Brain microvascular endothelial cell (primary cell): ENCODE measurements at regions not wholly inside any gene's neighbourhood (a gene's known extent, or its start where the extent isn't known, plus 50 kb on each side); places are given as distances from the start of the nearest gene placed in this dataset.

Experiments
- DNase-seq: peaks from one replicate; pipeline ENCODE4 v3.0.0-alpha.2; 2020
- H3K27ac ChIP-seq: fragments of 250-450 bp; sonication (Bioruptor Pico); 2 replicates; pipeline ENCODE4 v1.5.1; 2020; ENCODE audit warnings: mild to moderate bottlenecking, moderate library complexity
- H3K27me3 ChIP-seq: fragments of 250-450 bp; sonication (Bioruptor Pico); replicated peaks from 2 replicates; pipeline ENCODE4 v1.5.1; 2020; ENCODE audit warnings: mild to moderate bottlenecking
- H3K36me3 ChIP-seq: fragments of 250-450 bp; sonication (Bioruptor Pico); replicated peaks from 2 replicates; pipeline ENCODE4 v1.5.1; 2020; ENCODE audit warnings: mild to moderate bottlenecking
- H3K4me3 ChIP-seq: 2 replicates; pipeline ENCODE4 v1.5.1; 2011; ENCODE audit warnings: low read depth, mild to moderate bottlenecking, control low read depth, low read length, moderate library complexity
- CTCF ChIP-seq: IDR thresholded peaks from 2 replicates; pipeline ENCODE4 v1.5.1; 2011; ENCODE audit warnings: low read depth, mild to moderate bottlenecking, moderate library complexity, low read length, control low read depth, inconsistent platforms; ENCODE audit errors: missing control alignments
- in situ Hi-C: cut with HindIII; loops from 2 replicates; pipeline ENCODE4 v1.10.0; 2017; ENCODE audit warnings: low sequenced_read_pairs, low pct_ligation_motif_present

DNA sequence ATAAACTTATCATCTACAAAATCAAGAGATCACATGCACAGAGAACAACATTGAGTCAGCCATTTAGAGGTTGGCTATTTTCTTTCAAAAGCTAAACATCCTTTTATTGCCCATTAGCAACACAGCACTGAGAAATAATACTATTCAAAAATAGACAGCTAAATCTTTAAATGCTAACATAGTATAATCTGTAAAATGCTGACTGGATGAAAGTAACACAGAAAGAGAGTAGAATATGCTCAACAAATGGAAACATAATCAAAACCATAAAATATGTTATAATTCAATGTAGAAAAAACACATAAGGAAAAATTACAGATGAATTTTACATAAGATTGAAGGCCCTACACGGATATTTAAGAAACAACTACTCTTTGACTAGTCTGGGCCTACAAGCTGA, 56.5 kb upstream of the COL3A1 start:
- no peak for TF ChIP-seq CTCF

DNA sequence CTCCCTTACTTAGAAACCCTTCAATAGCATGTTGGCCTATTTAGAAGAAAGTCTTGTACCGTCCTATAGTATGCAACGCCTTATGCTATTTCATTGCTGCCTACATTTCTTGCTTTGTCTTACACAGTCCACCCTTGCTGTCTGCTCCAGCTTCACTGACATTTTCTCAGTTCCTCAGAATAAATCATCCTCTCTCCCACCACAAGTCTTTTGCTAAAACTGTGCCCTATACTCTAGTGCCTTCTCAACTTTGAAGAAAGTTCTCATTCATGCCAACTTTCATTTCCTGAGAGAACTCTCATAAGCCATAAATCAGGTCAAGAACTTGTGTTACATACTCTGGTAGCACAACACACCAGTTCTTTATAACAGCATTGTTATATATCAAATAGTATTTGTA, 54.3 kb upstream of the COL3A1 start:
- DNase-seq: no peak
- H3K27me3 ChIP-seq: no peaks in the 10 kb centered on the region
- no peak overlapping the region for H3K27ac ChIP-seq
- H3K36me3 ChIP-seq: no peaks in the 10 kb centered on the region
- no peak for TF ChIP-seq CTCF
- in situ Hi-C loops: no loop called here
- no peak overlapping the region for H3K4me3 ChIP-seq

More for the DNA sequence above, 56.5 kb upstream of the COL3A1 start:
- Histone ChIP-seq H3K4me3 (no peak overlapping the region), H3K27me3 (no peaks in the 10 kb centered on the region), H3K36me3 (no peaks in the 10 kb centered on the region), H3K27ac (no peak overlapping the region)
- DNase-seq: no peak
- in situ Hi-C loops: no loop called here

DNA sequence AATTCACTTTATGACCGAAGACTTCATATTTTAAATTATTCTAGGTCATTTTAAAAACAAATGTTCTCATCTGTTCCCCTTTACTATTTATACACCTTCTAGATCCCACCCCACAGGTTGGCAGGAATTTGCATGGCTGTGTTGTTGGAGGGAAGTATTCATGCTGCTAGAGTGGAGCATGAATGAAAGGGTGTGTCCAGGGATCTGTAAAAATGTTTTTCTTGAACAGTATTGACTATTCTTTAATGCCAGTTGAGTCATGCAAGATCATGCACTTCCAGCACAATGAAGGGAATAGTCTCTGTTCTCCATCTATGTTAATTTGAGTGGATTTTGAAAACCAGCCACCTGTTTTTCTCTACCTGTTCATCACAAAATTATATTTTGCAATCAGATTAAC, 52.0 kb upstream of the COL3A1 start:
- H3K36me3 ChIP-seq: no peaks in the 10 kb centered on the region
- DNase-seq: no peak
- TF ChIP-seq CTCF: no peak

More for the DNA sequence above, 52.0 kb upstream of the COL3A1 start:
- no peak overlapping the region for H3K27ac ChIP-seq
- no peaks in the 10 kb centered on the region for H3K27me3 ChIP-seq
- in situ Hi-C loops: no loop called here
- no peak overlapping the region for H3K4me3 ChIP-seq
